ENCODE measurements at regions not wholly inside any gene's neighbourhood (a gene's known extent, or its start where the extent isn't known, plus 50 kb on each side); places are given as distances from the start of the nearest gene placed in this dataset.

GRCh38 chr3:70779296-70779695, 466.9 kb upstream of the MDFIC2 start:
- H3K4me3 ChIP-seq (ENCODE audit: low read depth in 1 of 3, low read length in 3 of 3) = no peak overlapping the region
- no peaks in the 10 kb centered on the region for H3K9me3 ChIP-seq (ENCODE audit: control insufficient read depth in 4 of 4, low read length in 3 of 4)
- peaks cover 0 to 3% (median 0%) of the 10 kb centered on the region in 4 donors for H3K27me3 ChIP-seq (ENCODE audit: control insufficient read depth in 4 of 4, insufficient read depth in 4 of 4, low read length in 3 of 4)
- TF ChIP-seq MAX (IDR thresholded peaks at IDR 0.05) = no peak
- TF ChIP-seq HNF4G (IDR thresholded peaks at IDR 0.05) = no peak
- no peak for TF ChIP-seq RXRA (IDR thresholded peaks at IDR 0.05)
- no peak for TF ChIP-seq RAD21 (IDR thresholded peaks at IDR 0.05)
- no peak for TF ChIP-seq FOXA1 (IDR thresholded peaks at IDR 0.05)
- TF ChIP-seq HNF4A (conservative IDR thresholded peaks at IDR 0.05) = no peak
- no peak for TF ChIP-seq ATF3 (IDR thresholded peaks at IDR 0.05)
- no peak for TF ChIP-seq REST (IDR thresholded peaks at IDR 0.05)
- no peak for TF ChIP-seq ZBTB33 (IDR thresholded peaks at IDR 0.05)
- no peak for TF ChIP-seq JUND (IDR thresholded peaks at IDR 0.05)
- no peak for TF ChIP-seq TAF1 (conservative IDR thresholded peaks at IDR 0.05)
- TF ChIP-seq SP1 (IDR thresholded peaks at IDR 0.05) = no peak
- no peak for TF ChIP-seq CTCF (IDR thresholded peaks at IDR 0.05; ENCODE audit: low read depth, low read length, missing input control)
- TF ChIP-seq FOXA2 (IDR thresholded peaks at IDR 0.05) = no peak
- no peak for TF ChIP-seq NR2F2 (IDR thresholded peaks at IDR 0.05)
- H3K36me3 ChIP-seq (ENCODE audit: control insufficient read depth in 4 of 4, insufficient read depth in 3 of 4, low read depth in 1 of 4, low read length in 3 of 4) = no peaks in the 10 kb centered on the region
- no peaks in the 10 kb centered on the region for H3K4me1 ChIP-seq (ENCODE audit: control insufficient read depth in 4 of 4, insufficient read depth in 4 of 4, low read length in 3 of 4)
- no peak overlapping the region for H3K9ac ChIP-seq (ENCODE audit: low read depth in 1 of 2, low read length in 2 of 2)
- 83% methylated on average over 4 of the region's 4 CpGs for WGBS
- H3K27ac ChIP-seq (ENCODE audit: low read depth in 1 of 2, low read length in 2 of 2) = no peak overlapping the region
- DNase-seq (ENCODE audit: low spot score) = no peak

GRCh38 chr3:70776081-70776480, 463.6 kb upstream of the MDFIC2 start:
- DNase-seq (ENCODE audit: low spot score) = no peak
- 42% methylated on average over 2 of the region's 2 CpGs for WGBS
- TF ChIP-seq GABPA (IDR thresholded peaks at IDR 0.05 in 1 of 2, conservative IDR thresholded peaks at IDR 0.05 in 1 of 2) = no peak
- no peak for TF ChIP-seq FOXA2 (IDR thresholded peaks at IDR 0.05)
- TF ChIP-seq SP1 (IDR thresholded peaks at IDR 0.05) = no peak
- TF ChIP-seq ATF3 (IDR thresholded peaks at IDR 0.05) = no peak
- no peak for TF ChIP-seq RXRA (IDR thresholded peaks at IDR 0.05)

More at GRCh38 chr3:70776081-70776480, 463.6 kb upstream of the MDFIC2 start:
- no peaks in the 10 kb centered on the region for H3K36me3 ChIP-seq (ENCODE audit: control insufficient read depth in 4 of 4, insufficient read depth in 3 of 4, low read depth in 1 of 4, low read length in 3 of 4)
- H3K4me3 ChIP-seq (ENCODE audit: low read depth in 1 of 3, low read length in 3 of 3) = no peak overlapping the region
- H3K4me1 ChIP-seq (ENCODE audit: control insufficient read depth in 4 of 4, insufficient read depth in 4 of 4, low read length in 3 of 4) = no peaks in the 10 kb centered on the region
- peaks cover 0 to 3% (median 0%) of the 10 kb centered on the region in 4 donors for H3K27me3 ChIP-seq (ENCODE audit: control insufficient read depth in 4 of 4, insufficient read depth in 4 of 4, low read length in 3 of 4)
- no peak overlapping the region for H3K9ac ChIP-seq (ENCODE audit: low read depth in 1 of 2, low read length in 2 of 2)
- H3K9me3 ChIP-seq (ENCODE audit: control insufficient read depth in 4 of 4, low read length in 3 of 4) = no peaks in the 10 kb centered on the region
- H3K27ac ChIP-seq (ENCODE audit: low read depth in 1 of 2, low read length in 2 of 2) = no peak overlapping the region

Data from liver (tissue), 8 donors.